ENCODE measurements at regions not wholly inside any gene's neighbourhood (a gene's known extent, or its start where the extent isn't known, plus 50 kb on each side); places are given as distances from the start of the nearest gene placed in this dataset.

- no peak overlapping the region for H3K4me3 ChIP-seq (ENCODE audit: low read length)
- no peak for DNase-seq (ENCODE audit: low read depth)
- TF ChIP-seq CTCF (IDR thresholded peaks at IDR 0.05; ENCODE audit: insufficient read depth, low read depth, low read length, missing control alignments), result no peak
Measured at GRCh38 chr11:70747921-70748320, 349.6 kb downstream of the CTTN start.

GRCh38 chr11:70751142-70751734 is 352.9 kb downstream of the CTTN start:
- TF ChIP-seq CTCF (IDR thresholded peaks at IDR 0.05; ENCODE audit: insufficient read depth, low read depth, low read length, missing control alignments), result no peak

GRCh38 chr11:70755410-70756158 is 357.3 kb downstream of the CTTN start:
- TF ChIP-seq CTCF (IDR thresholded peaks at IDR 0.05; ENCODE audit: insufficient read depth, low read depth, low read length, missing control alignments), result peak; percentile 85
- peak; percentile 46 for DNase-seq (ENCODE audit: low read depth)
- no peak overlapping the region for H3K4me3 ChIP-seq (ENCODE audit: low read length)

More at GRCh38 chr11:70751142-70751734, 352.9 kb downstream of the CTTN start:
- DNase-seq (ENCODE audit: low read depth), result no peak
- H3K4me3 ChIP-seq (ENCODE audit: low read length), result no peak overlapping the region

- H3K4me3 ChIP-seq (ENCODE audit: low read length), result no peak overlapping the region
- no peak for TF ChIP-seq CTCF (IDR thresholded peaks at IDR 0.05; ENCODE audit: insufficient read depth, low read depth, low read length, missing control alignments)
- DNase-seq (ENCODE audit: low read depth), result no peak
Measured at GRCh38 chr11:70756341-70756740, 358.0 kb downstream of the CTTN start.

GRCh38 chr11:70756756-70757155 is 358.4 kb downstream of the CTTN start:
- no peak for DNase-seq (ENCODE audit: low read depth)

GRCh38 chr11:70757241-70757640 is 358.9 kb downstream of the CTTN start:
- no peak for TF ChIP-seq CTCF (IDR thresholded peaks at IDR 0.05; ENCODE audit: insufficient read depth, low read depth, low read length, missing control alignments)
- no peak overlapping the region for H3K4me3 ChIP-seq (ENCODE audit: low read length)
- no peak for DNase-seq (ENCODE audit: low read depth)

More at GRCh38 chr11:70756756-70757155, 358.4 kb downstream of the CTTN start:
- TF ChIP-seq CTCF (IDR thresholded peaks at IDR 0.05; ENCODE audit: insufficient read depth, low read depth, low read length, missing control alignments), result no peak
- H3K4me3 ChIP-seq (ENCODE audit: low read length), result no peak overlapping the region

All from epithelial cell of esophagus (primary cell).